H1 (cell line): ENCODE measurements at regions not wholly inside any gene's neighbourhood (a gene's known extent, or its start where the extent isn't known, plus 50 kb on each side); places are given as distances from the start of the nearest gene placed in this dataset.

Experiments
- CTCF ChIA-PET: fragments of 300-600 bp; sonication (Branson Sonifier 250); formaldehyde crosslinking; loops from one replicate; lab custom pipeline; 2021; ENCODE audit not compliant: partially characterized antibody; lab: Charles Lee
- POLR2A ChIA-PET: fragments of 300-600 bp; sonication (Branson Sonifier 250); formaldehyde crosslinking; loops from one replicate; lab custom pipeline; 2021; ENCODE audit warnings: inconsistent platforms; ENCODE audit not compliant: partially characterized antibody; lab: Charles Lee
- DNase-seq, 2 experiments: peaks; one replicate each; pipeline versions ENCODE4 v3.0.0 to v3.0.0-alpha.2; 2010 to 2022; ENCODE audit warnings: low spot score in 2 of 2, low read depth in 1 of 2, mixed read lengths in 1 of 2
- FAIRE-seq: peaks from 2 replicates; lab custom pipeline; 2011; peaks lifted over from hg19 to GRCh38; lab: Jason Lieb, UNC
- H2AFZ ChIP-seq: 2 replicates; pipeline ENCODE4 v1.8.1; 2012; ENCODE audit warnings: low read length, inconsistent platforms
- H2AK5ac ChIP-seq: 2 replicates; pipeline ENCODE4 v1.6.1; 2013; ENCODE audit warnings: low read depth, low read length
- H2BK120ac ChIP-seq: replicated peaks from 2 replicates; pipeline ENCODE3; 2013; ENCODE audit warnings: low read depth, low read length, inconsistent platforms
- H2BK12ac ChIP-seq: 2 replicates; pipeline ENCODE4 v1.6.1; 2013; ENCODE audit warnings: low read depth, low read length
- H2BK15ac ChIP-seq: 2 replicates; pipeline ENCODE4 v1.6.1; 2013; ENCODE audit warnings: low read length
- H2BK20ac ChIP-seq: 2 replicates; pipeline ENCODE4 v1.6.1; 2013; ENCODE audit warnings: low read length
- H2BK5ac ChIP-seq: 2 replicates; pipeline ENCODE4 v1.6.1; 2013; ENCODE audit warnings: low read depth, low read length
- H3K14ac ChIP-seq: 2 replicates; pipeline ENCODE4 v1.6.1; 2013; ENCODE audit warnings: inconsistent platforms; ENCODE audit not compliant: insufficient read length
- H3K18ac ChIP-seq: 2 replicates; pipeline ENCODE4 v1.6.1; 2013; ENCODE audit warnings: low read length; ENCODE audit errors: extremely low read depth
- H3K23ac ChIP-seq: 2 replicates; pipeline ENCODE4 v1.6.1; 2013; ENCODE audit warnings: inconsistent platforms; ENCODE audit not compliant: insufficient read length
- H3K23me2 ChIP-seq: 2 replicates; pipeline ENCODE4 v1.6.1; 2013; ENCODE audit warnings: low read depth, low read length
- H3K27ac ChIP-seq: 2 replicates; pipeline ENCODE4 v1.6.1; 2011; ENCODE audit warnings: low read depth, low read length, inconsistent platforms
- H3K27me3 ChIP-seq, 4 experiments: replicated peaks in 1 of 4; 1 replicate in 1 of 4; 2 replicates in 3 of 4; pipeline versions ENCODE4 v1.6.1 to v1.8.1; 2011 to 2013; ENCODE audit warnings: low read length in 3 of 4, mild to moderate bottlenecking in 3 of 4, inconsistent platforms in 2 of 4, mixed read lengths in 2 of 4, moderate library complexity in 1 of 4; ENCODE audit not compliant: control insufficient read depth in 3 of 4, insufficient read depth in 3 of 4; ENCODE audit errors: extremely low read depth in 1 of 4
- H3K36me3 ChIP-seq, 4 experiments: 2 replicates each; pipeline versions ENCODE4 v1.6.1 to v1.8.1; 2011 to 2013; ENCODE audit warnings: mild to moderate bottlenecking in 4 of 4, low read length in 3 of 4, moderate library complexity in 2 of 4, control low read depth in 1 of 4, inconsistent platforms in 1 of 4; ENCODE audit not compliant: insufficient read depth in 4 of 4, control insufficient read depth in 2 of 4
- H3K4ac ChIP-seq: replicated peaks from 2 replicates; pipeline ENCODE3; 2013; ENCODE audit warnings: low read length, low read depth, mixed read lengths, inconsistent platforms; ENCODE audit not compliant: insufficient read length
- H3K4me1 ChIP-seq, 4 experiments: replicated peaks in 1 of 4; 1 replicate in 1 of 4; 2 replicates in 3 of 4; pipeline versions ENCODE4 v1.6.1 to v1.8.1; 2011 to 2013; ENCODE audit warnings: low read length in 3 of 4, inconsistent platforms in 2 of 4, mixed read lengths in 1 of 4; ENCODE audit not compliant: insufficient read depth in 4 of 4, control insufficient read depth in 3 of 4
- H3K4me2 ChIP-seq, 2 experiments: 2 replicates each; pipeline versions ENCODE4 v1.6.1 to v1.8.1; 2011 to 2013; ENCODE audit warnings: low read depth in 2 of 2, low read length in 2 of 2, control low read depth in 1 of 2, inconsistent platforms in 1 of 2, mild to moderate bottlenecking in 1 of 2; ENCODE audit not compliant: insufficient read depth in 1 of 2
- H3K4me3 ChIP-seq, 4 experiments: fragments of 200-600, 300-600 bp in 1 of 4; sonication (generic), shearing (Covaris generic), sonication (Bioruptor Twin) in 1 of 4; 2 replicates each; pipeline versions ENCODE4 v1.5.1 to v1.8.1; 2011 to 2016; ENCODE audit warnings: low read length in 4 of 4, low read depth in 3 of 4, control low read depth in 2 of 4, inconsistent platforms in 2 of 4, mild to moderate bottlenecking in 2 of 4, mixed read lengths in 1 of 4, moderate library complexity in 1 of 4; ENCODE audit not compliant: insufficient read depth in 2 of 4; ENCODE audit errors: extremely low read depth in 1 of 4
- H3K56ac ChIP-seq: replicated peaks from 2 replicates; pipeline ENCODE3; 2013; ENCODE audit warnings: low read depth, mild to moderate bottlenecking, mixed read lengths, low read length, inconsistent platforms; ENCODE audit not compliant: insufficient read length
- H3K79me1 ChIP-seq: 2 replicates; pipeline ENCODE4 v1.6.1; 2013; ENCODE audit warnings: low read depth, low read length, control low read depth
- H3K79me2 ChIP-seq, 2 experiments: 2 replicates each; pipeline versions ENCODE4 v1.6.1 to v1.8.1; 2012 to 2013; ENCODE audit warnings: low read length in 2 of 2, mild to moderate bottlenecking in 2 of 2, inconsistent platforms in 1 of 2; ENCODE audit not compliant: insufficient read depth in 2 of 2, control insufficient read depth in 1 of 2
- H3K9ac ChIP-seq, 4 experiments: replicated peaks in 1 of 4; 1 replicate in 1 of 4; 2 replicates in 3 of 4; pipeline versions ENCODE4 v1.6.1 to v1.8.1; 2011 to 2013; ENCODE audit warnings: low read depth in 3 of 4, low read length in 3 of 4, control low read depth in 2 of 4, mild to moderate bottlenecking in 2 of 4, moderate library complexity in 2 of 4, inconsistent platforms in 1 of 4; ENCODE audit errors: extremely low read depth in 1 of 4
- H3K9me3 ChIP-seq, 2 experiments: 2 replicates each; pipeline versions ENCODE4 v1.6.1 to v1.8.1; 2012 to 2013; ENCODE audit warnings: mild to moderate bottlenecking in 2 of 2, moderate library complexity in 2 of 2, control low read depth in 1 of 2, inconsistent platforms in 1 of 2, low read depth in 1 of 2, low read length in 1 of 2, mixed read lengths in 1 of 2; ENCODE audit not compliant: insufficient read depth in 2 of 2
- H4K20me1 ChIP-seq, 2 experiments: replicated peaks in 1 of 2; 2 replicates each; pipeline versions ENCODE3 to v1.8.1; 2011 to 2013; ENCODE audit warnings: inconsistent platforms in 2 of 2, low read length in 2 of 2, mild to moderate bottlenecking in 1 of 2; ENCODE audit not compliant: insufficient read depth in 2 of 2, control insufficient read depth in 1 of 2
- H4K5ac ChIP-seq: 2 replicates; pipeline ENCODE4 v1.6.1; 2013; ENCODE audit warnings: low read length, low read depth, mixed read lengths, inconsistent platforms; ENCODE audit not compliant: insufficient read length
- H4K8ac ChIP-seq: 2 replicates; pipeline ENCODE4 v1.8.0; 2013; ENCODE audit warnings: mild to moderate bottlenecking, moderate library complexity, low read length, inconsistent platforms; ENCODE audit not compliant: insufficient read depth; ENCODE audit errors: extremely low read depth
- H4K91ac ChIP-seq: replicated peaks from 2 replicates; pipeline ENCODE3; 2013; ENCODE audit warnings: low read length, mixed read lengths, inconsistent platforms; ENCODE audit not compliant: insufficient read length
- ASH2L ChIP-seq: fragments of 200-600, 300-600 bp; sonication (generic); IDR thresholded peaks from one replicate; pipeline ENCODE4 v1.7.1; 2017; ENCODE audit warnings: low read length
- BACH1 ChIP-seq: IDR thresholded peaks from 2 replicates; pipeline ENCODE4 v1.6.1; 2012; ENCODE audit warnings: low read length, improper control_type of control experiment
- BRCA1 ChIP-seq: IDR thresholded peaks from 2 replicates; pipeline ENCODE4 v1.6.1; 2012; ENCODE audit warnings: low read depth, low read length, improper control_type of control experiment
- CBX5 ChIP-seq: fragments of 300-800, 300-1000 bp; sonication (generic); IDR thresholded peaks from 2 replicates; pipeline ENCODE4 v1.7.1; 2016; ENCODE audit warnings: antibody characterized with exemption, low read length, low read depth
- GTF2F1 ChIP-seq: IDR thresholded peaks from 2 replicates; pipeline ENCODE4 v1.6.1; 2012; ENCODE audit warnings: low read depth, low read length, improper control_type of control experiment, borderline replicate concordance
- POLR2A ChIP-seq, 2 experiments: IDR thresholded peaks; 1 replicate in 1 of 2; 2 replicates in 1 of 2; pipeline ENCODE4 v1.6.1; 2011; ENCODE audit warnings: low read depth in 2 of 2, low read length in 2 of 2, mild to moderate bottlenecking in 2 of 2; ENCODE audit errors: control extremely low read depth in 1 of 2
- RXRA ChIP-seq: IDR thresholded peaks from 2 replicates; pipeline ENCODE4 v1.6.1; 2011; ENCODE audit warnings: low read depth, mild to moderate bottlenecking, low read length, moderate library complexity; ENCODE audit not compliant: insufficient read depth
- SIRT6 ChIP-seq: IDR thresholded peaks from one replicate; pipeline ENCODE4 v1.7.1; 2012; ENCODE audit warnings: low read length, inconsistent platforms
- SIX5 ChIP-seq: IDR thresholded peaks from 2 replicates; pipeline ENCODE4 v1.6.1; 2011; ENCODE audit warnings: mild to moderate bottlenecking, low read depth, low read length
- USF2 ChIP-seq: IDR thresholded peaks from 2 replicates; pipeline ENCODE4 v1.6.1; 2011; ENCODE audit warnings: low read length, improper control_type of control experiment
- YY1 ChIP-seq: IDR thresholded peaks from 2 replicates; pipeline ENCODE4 v1.6.1; 2011; ENCODE audit warnings: low read depth, mild to moderate bottlenecking, low read length
- ZNF274 ChIP-seq: IDR thresholded peaks from 2 replicates; pipeline ENCODE4 v1.7.0; 2012; ENCODE audit warnings: low read length, borderline replicate concordance; ENCODE audit errors: extremely low read depth
- WGBS, 2 experiments: shearing (Covaris generic) in 1 of 2; methylation state at CpG; one replicate each; pipeline versions ENCODE4 v1.1.6 to v1.1.7; 2013 to 2015; ENCODE audit warnings: low lambda C conversion rate in 2 of 2, mixed read lengths in 2 of 2, inconsistent platforms in 1 of 2, low coverage in 1 of 2, missing lambda C conversion rate in 1 of 2; ENCODE audit not compliant: insufficient replicate concordance in 2 of 2, insufficient coverage in 1 of 2, insufficient read length in 1 of 2; ENCODE audit errors: extremely low coverage in 1 of 2, missing lambda C conversion rate in 1 of 2; 5-methylcytosine and 5-hydroxymethylcytosine counted together
- TF ChIP-seq, protein P1 (sequence below): IDR thresholded peaks from 2 replicates; pipeline ENCODE4 v1.6.1; 2011; ENCODE audit warnings: low read depth, mild to moderate bottlenecking, low read length; ENCODE audit not compliant: insufficient read depth

GRCh38 chr5:117337064-117337749, 762.6 kb upstream of the SEMA6A start:
- Histone ChIP-seq H3K14ac (no peak overlapping the region), H2BK20ac (no peak overlapping the region), H3K56ac (no peak overlapping the region), H2BK12ac (no peak overlapping the region), H3K23ac (no peak overlapping the region), H3K36me3 (no peaks in the 10 kb centered on the region), H3K18ac (no peak overlapping the region), H4K5ac (no peak overlapping the region), H3K23me2 (no peaks in the 10 kb centered on the region), H2AK5ac (no peak overlapping the region), H2BK15ac (no peak overlapping the region), H3K4me3 (no peak overlapping the region), H2BK5ac (no peak overlapping the region), H3K79me1 (no peaks in the 10 kb centered on the region), H2AFZ (no peak overlapping the region), H3K27me3 (no peaks in the 10 kb centered on the region), H4K91ac (no peak overlapping the region), H3K79me2 (no peaks in the 10 kb centered on the region), H4K8ac (no peak overlapping the region), H2BK120ac (no peak overlapping the region), H3K27ac (no peak overlapping the region), H4K20me1 (no peaks in the 10 kb centered on the region), H3K4ac (no peak overlapping the region), H3K4me2 (no peak overlapping the region), H3K9ac (no peak overlapping the region), H3K9me3 (peaks cover 0 to 6% of the 10 kb centered on the region in 2 experiments; a peak in 1 of 4 replicates), H3K4me1 (no peaks in the 10 kb centered on the region)
- ChIA-PET CTCF (no interaction called here), POLR2A (no interaction called here)
- TF ChIP-seq ZNF274 (no peak), CBX5 (no peak), BRCA1 (no peak), SIX5 (no peak), BACH1 (no peak), SIRT6 (no peak), RXRA (no peak), YY1 (no peak), USF2 (no peak), POLR2A (IDR thresholded peaks at IDR 0.05; ENCODE audit: control extremely low read depth in 1 of 2, low read depth in 2 of 2, low read length in 2 of 2) (no peak), GTF2F1 (no peak), ASH2L (no peak)
- TF ChIP-seq, protein P1, sequence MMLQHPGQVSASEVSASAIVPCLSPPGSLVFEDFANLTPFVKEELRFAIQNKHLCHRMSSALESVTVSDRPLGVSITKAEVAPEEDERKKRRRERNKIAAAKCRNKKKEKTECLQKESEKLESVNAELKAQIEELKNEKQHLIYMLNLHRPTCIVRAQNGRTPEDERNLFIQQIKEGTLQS: no peak
- 89% methylated on average over 4 of the region's 4 CpGs; no CpG with 5 or more reads in 1 of the 2 experiments for WGBS, 2 experiments
- DNase-seq (no peak), FAIRE-seq (no peak)
